SK-N-SH (cell line): ENCODE measurements at regions not wholly inside any gene's neighbourhood (a gene's known extent, or its start where the extent isn't known, plus 50 kb on each side); places are given as distances from the start of the nearest gene placed in this dataset.

Source experiments
- CTCF ChIA-PET: fragments of 300-600, 350-600 bp; formaldehyde crosslinking; extraction: SDS; loops from one replicate; lab custom pipeline; 2021; lab: Yijun Ruan, JAX
- POLR2A ChIA-PET: fragments of 350-600 bp; sonication (Branson Sonifier 250); formaldehyde crosslinking; extraction: SDS; loops from one replicate; lab custom pipeline; 2020; ENCODE audit warnings: antibody characterized with exemption, inconsistent platforms; lab: Yijun Ruan, JAX
- DNase-seq: peaks from one replicate; pipeline ENCODE4 v3.0.0; 2012
- H2AFZ ChIP-seq: fragments of 200-600 bp; sonication (generic); 2 replicates; pipeline ENCODE4 v1.8.1; 2016; ENCODE audit warnings: antibody characterized with exemption, mild to moderate bottlenecking, low read depth
- H3F3A ChIP-seq: fragments of 200-600 bp; sonication (generic); replicated peaks from 2 replicates; pipeline ENCODE3; 2016; ENCODE audit warnings: antibody characterized with exemption, mild to moderate bottlenecking; ENCODE audit not compliant: insufficient read depth
- H3K27ac ChIP-seq, 2 experiments: fragments of 200-500 bp in 1 of 2; fragments of 200-600 bp in 1 of 2; sonication (Bioruptor generic) in 1 of 2; sonication (generic), shearing (Covaris generic) in 1 of 2; 2 replicates each; pipeline versions ENCODE4 v1.5.1 to v1.6.1; 2014 to 2016; ENCODE audit warnings: low read depth in 2 of 2, inconsistent platforms in 1 of 2, low read length in 1 of 2, mild to moderate bottlenecking in 1 of 2, mixed read lengths in 1 of 2
- H3K27me3 ChIP-seq: fragments of 200-600 bp; sonication (generic), shearing (Covaris generic); 2 replicates; pipeline ENCODE4 v1.6.1; 2016; ENCODE audit warnings: mixed run types; ENCODE audit not compliant: insufficient read depth
- H3K36me3 ChIP-seq, 2 experiments: fragments of 200-500 bp in 1 of 2; fragments of 200-600 bp in 1 of 2; sonication (Bioruptor generic) in 1 of 2; sonication (generic) in 1 of 2; replicated peaks in 1 of 2; 2 replicates each; pipeline versions ENCODE3 to v1.5.1; 2014 to 2016; ENCODE audit warnings: low read length in 1 of 2, mild to moderate bottlenecking in 1 of 2; ENCODE audit not compliant: insufficient read depth in 2 of 2, control insufficient read depth in 1 of 2
- H3K4me1 ChIP-seq, 2 experiments: fragments of 200-500 bp in 1 of 2; fragments of 200-600 bp in 1 of 2; sonication (Bioruptor generic) in 1 of 2; sonication (generic), shearing (Covaris generic) in 1 of 2; 2 replicates each; pipeline versions ENCODE4 v1.5.1 to v1.6.1; 2014 to 2016; ENCODE audit warnings: low read depth in 1 of 2, low read length in 1 of 2, mixed run types in 1 of 2; ENCODE audit not compliant: insufficient read depth in 2 of 2, control insufficient read depth in 1 of 2
- H3K4me2 ChIP-seq: fragments of 200-600 bp; sonication (generic), shearing (Covaris generic); 2 replicates; pipeline ENCODE4 v1.6.1; 2017; ENCODE audit warnings: mixed run types
- H3K4me3 ChIP-seq, 2 experiments: fragments of 200-500 bp in 1 of 2; fragments of 200-600 bp in 1 of 2; sonication (Bioruptor generic) in 1 of 2; sonication (generic), shearing (Covaris generic) in 1 of 2; 2 replicates each; pipeline versions ENCODE4 v1.5.1 to v1.8.1; 2014 to 2016; ENCODE audit warnings: low read depth in 2 of 2, inconsistent platforms in 1 of 2, low read length in 1 of 2, mild to moderate bottlenecking in 1 of 2, mixed read lengths in 1 of 2, moderate library complexity in 1 of 2
- H3K79me2 ChIP-seq: fragments of 200-600 bp; sonication (generic); 2 replicates; pipeline ENCODE4 v1.8.1; 2017; ENCODE audit warnings: mild to moderate bottlenecking; ENCODE audit not compliant: insufficient read depth
- H3K9ac ChIP-seq: fragments of 200-600 bp; sonication (generic); 2 replicates; pipeline ENCODE4 v1.6.1; 2017; ENCODE audit warnings: mixed run types
- H3K9me2 ChIP-seq: fragments of 200-600 bp; sonication (generic); 2 replicates; pipeline ENCODE4 v1.6.1; 2017; ENCODE audit warnings: mixed run types
- H3K9me3 ChIP-seq: fragments of 200-600 bp; sonication (generic); 2 replicates; pipeline ENCODE4 v1.6.1; 2017; ENCODE audit warnings: mixed run types, mild to moderate bottlenecking, moderate library complexity
- H4K20me1 ChIP-seq: fragments of 200-600 bp; sonication (generic); 2 replicates; pipeline ENCODE4 v1.6.1; 2017; ENCODE audit warnings: mild to moderate bottlenecking, mixed run types; ENCODE audit not compliant: insufficient read depth
- CTCF ChIP-seq: fragments of 200-600 bp; sonication (generic); IDR thresholded peaks from 2 replicates; pipeline ENCODE4 v1.6.1; 2017; ENCODE audit warnings: antibody characterized with exemption, mild to moderate bottlenecking, moderate library complexity
- ELF1 ChIP-seq: IDR thresholded peaks from 2 replicates; pipeline ENCODE4 v1.4.0; 2012
- EP300 ChIP-seq, 2 experiments: IDR thresholded peaks; 2 replicates each; pipeline versions ENCODE4 v1.4.0 to v1.6.1; 2012; ENCODE audit warnings: borderline replicate concordance in 1 of 2, low read depth in 1 of 2, low read length in 1 of 2
- EZH2phosphoT487 ChIP-seq: fragments of 200-600 bp; sonication (generic); IDR thresholded peaks from 2 replicates; pipeline ENCODE4 v1.6.1; 2017; ENCODE audit warnings: low read depth, mixed run types, mild to moderate bottlenecking, antibody characterized with exemption, moderate library complexity, borderline replicate concordance
- FOSL2 ChIP-seq: IDR thresholded peaks from 2 replicates; pipeline ENCODE4 v1.4.0; 2012; ENCODE audit warnings: low read depth, mild to moderate bottlenecking, moderate library complexity, borderline replicate concordance
- FOXM1 ChIP-seq: IDR thresholded peaks from 2 replicates; pipeline ENCODE4 v1.4.0; 2012; ENCODE audit warnings: low read depth, mild to moderate bottlenecking
- MAX ChIP-seq: IDR thresholded peaks from 2 replicates; pipeline ENCODE4 v1.4.0; 2012; ENCODE audit warnings: low read depth
- NFIC ChIP-seq: IDR thresholded peaks from 2 replicates; pipeline ENCODE4 v1.4.0; 2012; ENCODE audit warnings: borderline replicate concordance
- NRF1 ChIP-seq: IDR thresholded peaks from 2 replicates; pipeline ENCODE4 v1.6.1; 2012; ENCODE audit warnings: low read depth, mild to moderate bottlenecking, low read length
- RAD21 ChIP-seq: IDR thresholded peaks from 2 replicates; pipeline ENCODE4 v1.6.1; 2012; ENCODE audit warnings: mild to moderate bottlenecking, low read length
- RXRA ChIP-seq: IDR thresholded peaks from 2 replicates; pipeline ENCODE4 v1.4.0; 2012; ENCODE audit warnings: low read depth, mild to moderate bottlenecking, borderline replicate concordance
- SIN3A ChIP-seq: IDR thresholded peaks from 2 replicates; pipeline ENCODE4 v1.6.1; 2012; ENCODE audit warnings: low read depth, mild to moderate bottlenecking, low read length, moderate library complexity, borderline replicate concordance
- TAF1 ChIP-seq: IDR thresholded peaks from 2 replicates; pipeline ENCODE4 v1.6.1; 2012; ENCODE audit warnings: low read depth, mild to moderate bottlenecking, low read length, moderate library complexity, borderline replicate concordance
- TCF12 ChIP-seq: IDR thresholded peaks from 2 replicates; pipeline ENCODE4 v1.4.0; 2012
- ZBTB33 ChIP-seq: IDR thresholded peaks from 2 replicates; pipeline ENCODE4 v1.4.0; 2012; ENCODE audit warnings: low read depth, borderline replicate concordance
- WGBS: methylation state at CpG from one replicate; pipeline ENCODE4 v1.1.6; 2017; ENCODE audit warnings: low lambda C conversion rate; 5-methylcytosine and 5-hydroxymethylcytosine counted together
- TF ChIP-seq, protein P1 (sequence below): IDR thresholded peaks from 2 replicates; pipeline ENCODE4; 2012
- TF ChIP-seq, protein P2 (sequence below): IDR thresholded peaks from 2 replicates; pipeline ENCODE4 v1.6.1; 2012; ENCODE audit warnings: mild to moderate bottlenecking, low read depth, low read length, moderate library complexity

DNA sequence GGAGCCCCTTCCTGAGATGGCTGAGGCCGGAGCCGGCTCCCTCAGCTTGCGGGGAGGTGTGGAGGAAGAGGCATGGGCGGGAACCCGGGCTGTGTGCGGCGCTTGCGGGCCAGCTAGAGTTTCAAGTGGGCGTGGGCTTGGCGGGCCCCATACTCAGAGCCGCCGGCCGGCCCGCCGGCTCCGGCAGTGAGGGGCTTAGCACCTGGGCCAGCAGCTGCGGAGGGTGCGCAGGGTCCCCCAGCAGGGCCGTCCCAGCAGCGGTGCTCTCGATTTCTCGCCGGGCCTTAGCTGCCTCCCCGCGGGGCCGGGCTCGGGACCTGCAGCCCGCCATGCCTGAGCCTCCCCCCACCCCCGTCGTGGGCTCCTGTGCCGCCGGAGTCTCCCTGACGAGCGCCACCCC lies 67.9 kb upstream of the SLC28A3 start:
- POLR2A ChIA-PET = no interaction called here

More for the DNA sequence above, 67.9 kb upstream of the SLC28A3 start:
- Histone ChIP-seq H3K9me2 (no peaks in the 10 kb centered on the region), H3K36me3 (no peaks in the 10 kb centered on the region), H3K27me3 (no peaks in the 10 kb centered on the region), H3K79me2 (no peaks in the 10 kb centered on the region), H2AFZ (no peak overlapping the region), H3K4me1 (no peaks in the 10 kb centered on the region), H3K27ac (no peak overlapping the region), H3F3A (no peaks in the 10 kb centered on the region), H3K9me3 (no peaks in the 10 kb centered on the region), H3K9ac (no peak overlapping the region), H3K4me2 (no peak overlapping the region), H3K4me3 (no peak overlapping the region), H4K20me1 (no peaks in the 10 kb centered on the region)
- TF ChIP-seq SIN3A = no peak
- TF ChIP-seq EZH2phosphoT487 = no peak
- no peak for TF ChIP-seq TCF12
- TF ChIP-seq, protein P1, sequence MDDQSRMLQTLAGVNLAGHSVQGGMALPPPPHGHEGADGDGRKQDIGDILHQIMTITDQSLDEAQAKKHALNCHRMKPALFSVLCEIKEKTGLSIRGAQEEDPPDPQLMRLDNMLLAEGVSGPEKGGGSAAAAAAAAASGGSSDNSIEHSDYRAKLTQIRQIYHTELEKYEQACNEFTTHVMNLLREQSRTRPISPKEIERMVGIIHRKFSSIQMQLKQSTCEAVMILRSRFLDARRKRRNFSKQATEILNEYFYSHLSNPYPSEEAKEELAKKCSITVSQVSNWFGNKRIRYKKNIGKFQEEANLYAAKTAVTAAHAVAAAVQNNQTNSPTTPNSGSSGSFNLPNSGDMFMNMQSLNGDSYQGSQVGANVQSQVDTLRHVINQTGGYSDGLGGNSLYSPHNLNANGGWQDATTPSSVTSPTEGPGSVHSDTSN = no peak
- no peak for TF ChIP-seq RXRA
- TF ChIP-seq FOXM1 = no peak
- TF ChIP-seq TAF1 = no peak
- no peak for TF ChIP-seq NRF1
- TF ChIP-seq MAX = no peak
- no peak for TF ChIP-seq CTCF
- no peak for TF ChIP-seq EP300 (IDR thresholded peaks at IDR 0.05; ENCODE audit: borderline replicate concordance in 1 of 2, low read depth in 1 of 2, low read length in 1 of 2)
- TF ChIP-seq ZBTB33 = no peak
- TF ChIP-seq NFIC = no peak
- TF ChIP-seq ELF1 = no peak
- TF ChIP-seq RAD21 = no peak
- TF ChIP-seq FOSL2 = no peak
- TF ChIP-seq, protein P2, sequence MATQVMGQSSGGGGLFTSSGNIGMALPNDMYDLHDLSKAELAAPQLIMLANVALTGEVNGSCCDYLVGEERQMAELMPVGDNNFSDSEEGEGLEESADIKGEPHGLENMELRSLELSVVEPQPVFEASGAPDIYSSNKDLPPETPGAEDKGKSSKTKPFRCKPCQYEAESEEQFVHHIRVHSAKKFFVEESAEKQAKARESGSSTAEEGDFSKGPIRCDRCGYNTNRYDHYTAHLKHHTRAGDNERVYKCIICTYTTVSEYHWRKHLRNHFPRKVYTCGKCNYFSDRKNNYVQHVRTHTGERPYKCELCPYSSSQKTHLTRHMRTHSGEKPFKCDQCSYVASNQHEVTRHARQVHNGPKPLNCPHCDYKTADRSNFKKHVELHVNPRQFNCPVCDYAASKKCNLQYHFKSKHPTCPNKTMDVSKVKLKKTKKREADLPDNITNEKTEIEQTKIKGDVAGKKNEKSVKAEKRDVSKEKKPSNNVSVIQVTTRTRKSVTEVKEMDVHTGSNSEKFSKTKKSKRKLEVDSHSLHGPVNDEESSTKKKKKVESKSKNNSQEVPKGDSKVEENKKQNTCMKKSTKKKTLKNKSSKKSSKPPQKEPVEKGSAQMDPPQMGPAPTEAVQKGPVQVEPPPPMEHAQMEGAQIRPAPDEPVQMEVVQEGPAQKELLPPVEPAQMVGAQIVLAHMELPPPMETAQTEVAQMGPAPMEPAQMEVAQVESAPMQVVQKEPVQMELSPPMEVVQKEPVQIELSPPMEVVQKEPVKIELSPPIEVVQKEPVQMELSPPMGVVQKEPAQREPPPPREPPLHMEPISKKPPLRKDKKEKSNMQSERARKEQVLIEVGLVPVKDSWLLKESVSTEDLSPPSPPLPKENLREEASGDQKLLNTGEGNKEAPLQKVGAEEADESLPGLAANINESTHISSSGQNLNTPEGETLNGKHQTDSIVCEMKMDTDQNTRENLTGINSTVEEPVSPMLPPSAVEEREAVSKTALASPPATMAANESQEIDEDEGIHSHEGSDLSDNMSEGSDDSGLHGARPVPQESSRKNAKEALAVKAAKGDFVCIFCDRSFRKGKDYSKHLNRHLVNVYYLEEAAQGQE = no peak
- no peak for DNase-seq
- CTCF ChIA-PET = interaction anchor here (1.6 to 5.6 kb wide), 2 partner anchors 12 to 1017 kb away, joined by 4 to 28 read pairs; no protein-coding TSS in a partner anchor
- 90% methylated on average over 2 of the region's 34 CpGs for WGBS
